ENCODE measurements at regions not wholly inside any gene's neighbourhood (a gene's known extent, or its start where the extent isn't known, plus 50 kb on each side); places are given as distances from the start of the nearest gene placed in this dataset.
"Not testable (repeated sequence)": the region's sequence is repeated elsewhere in the genome, so short reads cannot be mapped to it uniquely, and the experiment has no call there.

DNA sequence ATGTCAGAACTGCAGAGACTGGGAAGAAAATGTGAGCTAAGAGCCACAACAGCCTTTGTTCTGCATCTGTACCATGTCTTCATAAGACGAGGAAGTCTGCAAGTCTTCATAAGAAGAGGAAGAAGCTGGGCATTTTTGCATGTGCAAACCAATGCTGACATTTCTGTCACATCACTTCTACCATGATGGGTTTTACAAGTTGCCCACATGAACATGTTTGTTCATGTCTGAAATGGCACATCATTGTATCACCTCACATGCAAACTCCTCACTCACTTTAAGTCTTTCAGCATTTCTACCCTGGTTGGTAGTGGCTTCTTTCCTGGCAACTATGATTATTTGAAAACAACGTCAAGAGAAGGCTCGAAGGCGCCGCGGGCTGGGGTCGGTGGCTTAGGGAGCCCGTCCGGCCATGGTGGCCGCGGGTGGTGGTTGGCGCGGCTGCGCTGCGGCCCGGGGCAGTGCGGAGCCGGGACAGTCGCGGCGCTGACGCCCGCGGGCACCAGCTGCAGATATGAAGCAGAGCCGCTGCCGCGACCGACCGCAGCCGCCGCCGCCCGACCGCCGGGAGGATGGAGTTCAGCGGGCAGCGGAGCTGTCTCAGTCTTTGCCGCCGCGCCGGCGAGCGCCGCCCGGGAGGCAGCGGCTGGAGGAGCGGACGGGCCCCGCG lies 433.1 kb upstream of the WWC1 start:
- intact Hi-C loops (cut with DNase I); DNase-seq (ENCODE audit: low spot score): not testable (repeated sequence)

DNA sequence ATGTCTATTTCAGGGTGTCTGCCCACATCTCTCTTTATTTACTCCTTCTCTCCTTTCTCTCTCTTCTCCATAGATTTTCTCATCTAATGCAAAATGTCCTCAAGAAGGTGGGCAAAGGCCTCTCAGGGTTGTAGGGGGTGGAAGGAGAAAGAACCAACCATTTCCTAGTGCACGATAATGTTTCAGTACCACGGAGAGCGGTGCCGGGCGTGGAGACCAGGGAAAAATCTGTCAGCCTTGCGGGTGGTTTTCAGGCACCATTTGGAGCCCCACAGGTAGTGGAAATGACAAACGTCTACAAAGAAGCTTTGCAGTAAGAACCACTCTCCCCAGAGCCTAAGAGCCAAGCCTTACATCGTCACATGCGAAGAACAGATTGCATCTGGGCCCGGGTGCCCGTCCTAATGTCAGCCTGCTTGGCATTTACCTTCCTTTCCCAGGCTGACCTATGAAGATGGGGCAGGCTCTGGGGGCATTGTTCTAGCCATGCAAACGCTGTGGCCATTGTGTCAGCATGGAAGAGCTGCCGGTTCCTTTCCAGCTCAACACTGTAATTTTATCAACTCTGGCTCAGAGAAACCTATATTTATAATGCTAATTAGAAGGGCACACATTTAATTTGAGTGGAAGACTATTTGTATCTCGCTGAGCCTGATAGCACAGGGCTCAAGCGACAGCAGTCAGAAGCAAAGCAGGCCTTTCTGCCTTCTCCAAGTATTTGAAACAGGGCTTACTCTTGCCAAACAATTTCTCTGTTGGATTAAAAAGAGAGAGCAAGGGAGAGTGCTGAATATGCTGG lies 430.1 kb upstream of the WWC1 start:
- no peak for DNase-seq (ENCODE audit: low spot score)
- intact Hi-C loops (cut with DNase I) = no loop called here

- DNase-seq (ENCODE audit: low spot score) = no peak
- intact Hi-C loops (cut with DNase I) = no loop called here
These were observed 429.5 kb upstream of the WWC1 start for GRCh38 chr5:167861928-167862426.

- DNase-seq (ENCODE audit: low spot score) = no peak
- intact Hi-C loops (cut with DNase I) = no loop called here
These were observed 427.6 kb upstream of the WWC1 start for GRCh38 chr5:167863883-167864282.

DNA sequence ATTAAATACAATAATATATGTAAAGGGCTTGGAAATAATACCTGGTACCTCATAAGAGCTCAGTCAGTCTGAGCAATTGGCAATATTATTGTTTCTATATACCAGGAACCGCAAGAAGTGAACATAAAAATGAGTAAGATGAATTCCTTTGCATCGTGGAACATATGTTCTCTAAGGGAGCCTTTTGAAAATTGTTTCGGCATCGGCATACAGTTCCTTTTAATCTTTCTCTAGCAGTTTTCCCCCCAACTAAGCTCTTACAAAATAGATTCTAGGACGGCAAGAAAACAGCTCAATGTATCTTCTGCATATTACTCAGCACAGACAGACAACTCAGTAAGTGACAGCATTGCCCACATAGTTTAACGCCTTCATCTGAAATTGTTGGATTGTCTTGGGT lies 426.6 kb upstream of the WWC1 start:
- intact Hi-C loops (cut with DNase I) = no loop called here
- no peak for DNase-seq (ENCODE audit: low spot score)

DNA sequence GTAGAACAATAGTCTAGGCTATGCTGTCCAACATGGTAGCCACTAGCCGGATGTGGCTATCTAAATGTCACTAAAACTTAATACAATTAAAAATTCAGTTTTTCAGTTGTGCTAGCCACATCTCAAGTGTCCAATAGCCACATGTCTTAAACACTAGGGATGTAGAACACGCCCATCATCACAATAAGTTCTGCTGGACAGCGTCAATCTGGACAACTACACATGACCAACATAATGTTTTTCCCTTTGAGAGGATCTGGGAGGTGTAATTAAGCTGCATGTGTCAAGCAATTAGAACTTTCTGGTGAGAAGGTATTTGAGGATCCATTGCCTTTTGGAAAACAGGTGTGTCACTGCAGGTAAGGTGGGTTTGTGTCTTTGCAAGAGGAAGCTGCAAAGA lies 424.6 kb upstream of the WWC1 start:
- intact Hi-C loops (cut with DNase I) = no loop called here
- DNase-seq (ENCODE audit: low spot score) = no peak

DNA sequence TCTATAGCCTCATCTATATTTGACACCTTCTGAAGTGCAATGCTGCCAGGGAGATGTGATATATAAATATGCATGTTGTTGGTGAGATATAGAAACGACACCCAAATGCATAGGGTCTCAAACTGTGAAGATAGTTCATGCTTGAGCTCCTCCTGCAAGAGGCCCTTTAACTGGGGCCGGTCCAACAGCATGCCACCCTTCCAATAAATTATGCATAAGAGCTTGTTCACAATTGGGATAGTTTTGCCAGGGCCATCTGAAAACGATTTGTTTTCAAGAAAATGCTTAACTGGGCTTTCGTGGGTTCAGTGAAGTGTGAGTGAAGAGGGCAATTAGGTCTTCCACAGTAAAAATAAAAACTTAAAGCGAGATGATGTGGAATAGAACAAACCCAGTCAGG lies 424.2 kb upstream of the WWC1 start:
- DNase-seq (ENCODE audit: low spot score) = no peak
- intact Hi-C loops (cut with DNase I) = no loop called here

GRCh38 chr5:167869125-167869524 lies 422.3 kb upstream of the WWC1 start:
- intact Hi-C loops (cut with DNase I) = no loop called here

DNA sequence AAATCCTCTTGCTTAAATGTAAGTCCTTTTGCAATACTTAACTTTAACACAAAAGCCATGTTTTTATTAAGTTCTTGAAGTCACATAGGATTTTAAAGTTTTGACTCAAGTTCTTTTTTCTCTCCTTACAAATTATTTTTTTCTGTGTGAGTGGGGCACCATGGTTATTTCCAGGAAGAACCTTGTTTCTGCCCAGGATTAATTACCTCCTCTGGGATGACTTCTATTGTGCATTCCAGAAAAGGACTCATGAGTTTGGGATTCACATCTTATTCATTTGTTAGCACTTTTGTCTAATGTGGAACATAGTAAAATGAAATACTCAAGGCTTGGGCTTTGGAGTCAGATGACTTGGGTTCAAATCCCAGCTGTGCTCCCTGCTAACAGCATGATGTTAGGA lies 421.4 kb upstream of the WWC1 start:
- intact Hi-C loops (cut with DNase I) = no loop called here
- no peak for DNase-seq (ENCODE audit: low spot score)

More at GRCh38 chr5:167869125-167869524, 422.3 kb upstream of the WWC1 start:
- DNase-seq (ENCODE audit: low spot score) = no peak

DNA sequence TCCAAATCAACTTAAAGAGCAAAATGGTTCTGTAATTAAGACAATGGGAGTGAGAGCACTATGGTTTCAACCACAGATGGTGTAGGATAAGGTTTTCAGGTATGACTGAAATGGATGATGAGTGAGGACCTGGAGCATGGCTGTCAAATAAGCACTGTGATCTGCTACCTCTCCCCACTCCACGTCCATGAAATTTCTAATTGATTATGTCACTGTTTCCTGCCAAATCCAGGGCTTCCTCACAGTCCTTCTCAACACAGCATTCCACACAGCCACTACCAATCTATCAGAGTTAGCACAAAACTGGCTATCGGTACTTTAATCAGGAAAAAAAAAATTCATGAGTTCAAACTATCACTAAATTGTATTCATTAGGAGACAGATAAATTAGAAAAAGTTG lies 420.4 kb upstream of the WWC1 start:
- intact Hi-C loops (cut with DNase I) = no loop called here

DNA sequence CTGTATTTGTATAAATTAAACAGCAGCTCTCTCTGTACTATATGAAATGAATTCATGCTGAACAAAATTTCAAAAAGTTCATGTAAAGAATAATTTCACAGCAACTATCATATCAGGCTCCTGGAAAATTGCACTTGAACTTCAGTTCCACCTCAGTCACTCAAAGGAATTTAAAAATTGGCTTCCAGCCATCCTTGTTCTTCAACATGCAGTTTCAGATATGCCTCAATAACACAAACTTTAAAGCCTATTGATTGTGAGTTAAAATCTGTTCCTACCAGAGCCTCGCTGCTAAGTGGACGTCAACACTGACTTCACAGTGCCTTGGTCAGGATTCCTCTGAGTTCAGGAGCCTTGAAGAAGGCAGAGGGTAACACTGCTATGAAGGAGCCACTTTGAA lies 418.7 kb upstream of the WWC1 start:
- intact Hi-C loops (cut with DNase I) = no loop called here
- no peak for DNase-seq (ENCODE audit: low spot score)

More for the DNA sequence above, 420.4 kb upstream of the WWC1 start:
- DNase-seq (ENCODE audit: low spot score) = no peak

DNA sequence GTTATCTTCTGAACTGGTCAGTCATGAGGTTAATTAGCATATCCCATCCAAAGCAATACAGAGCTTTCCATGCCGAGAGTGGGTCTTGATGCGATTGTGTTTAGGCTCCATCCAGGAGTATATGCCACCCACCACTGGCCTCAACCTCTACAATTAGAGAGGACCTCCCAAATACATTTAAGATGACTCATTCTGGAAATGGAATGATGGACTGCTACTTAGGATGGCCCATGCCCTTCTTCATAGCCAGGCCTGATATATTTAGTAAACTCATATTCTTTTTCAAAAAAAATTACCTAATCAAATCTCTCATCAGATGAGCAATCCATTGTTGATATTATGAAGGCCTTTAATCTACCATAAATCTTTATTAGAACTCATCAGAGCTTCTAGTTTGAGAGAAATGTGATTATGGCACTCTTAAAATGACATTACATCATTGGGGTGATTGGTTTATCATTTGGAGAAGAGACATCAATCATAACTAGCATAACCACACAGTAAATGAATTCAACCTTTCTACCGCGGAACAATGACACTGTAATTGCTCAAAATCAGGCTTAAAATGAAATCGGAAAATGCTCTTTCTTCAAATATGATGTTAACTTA lies 414.2 kb upstream of the WWC1 start:
- intact Hi-C loops (cut with DNase I) = no loop called here

DNA sequence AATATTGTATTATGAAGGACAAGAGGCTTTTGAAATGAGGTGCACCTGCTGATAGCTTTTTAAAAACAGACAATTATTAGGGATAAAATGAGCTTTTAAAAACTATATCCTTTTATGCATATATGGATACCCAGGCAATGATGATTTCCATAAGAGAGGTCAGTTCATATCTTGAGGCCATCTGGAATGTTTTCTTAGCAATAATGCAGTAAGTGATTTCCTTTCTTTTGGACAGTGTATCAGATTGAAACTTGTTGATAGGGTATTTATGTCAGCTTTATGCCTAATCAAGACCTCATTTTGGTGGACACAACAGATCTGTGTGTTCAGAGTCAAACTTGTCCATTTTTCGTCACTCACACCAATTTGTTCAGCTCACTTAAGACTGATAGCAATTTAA lies 413.5 kb upstream of the WWC1 start:
- intact Hi-C loops (cut with DNase I) = no loop called here
- no peak for DNase-seq (ENCODE audit: low spot score)

More for the DNA sequence above, 414.2 kb upstream of the WWC1 start:
- DNase-seq (ENCODE audit: low spot score) = no peak

- intact Hi-C loops (cut with DNase I) = no loop called here
- no peak for DNase-seq (ENCODE audit: low spot score)
These were observed 411.0 kb upstream of the WWC1 start for GRCh38 chr5:167880420-167880819.

- intact Hi-C loops (cut with DNase I) = no loop called here
- DNase-seq (ENCODE audit: low spot score) = no peak
These were observed 410.4 kb upstream of the WWC1 start for GRCh38 chr5:167881041-167881440.

DNA sequence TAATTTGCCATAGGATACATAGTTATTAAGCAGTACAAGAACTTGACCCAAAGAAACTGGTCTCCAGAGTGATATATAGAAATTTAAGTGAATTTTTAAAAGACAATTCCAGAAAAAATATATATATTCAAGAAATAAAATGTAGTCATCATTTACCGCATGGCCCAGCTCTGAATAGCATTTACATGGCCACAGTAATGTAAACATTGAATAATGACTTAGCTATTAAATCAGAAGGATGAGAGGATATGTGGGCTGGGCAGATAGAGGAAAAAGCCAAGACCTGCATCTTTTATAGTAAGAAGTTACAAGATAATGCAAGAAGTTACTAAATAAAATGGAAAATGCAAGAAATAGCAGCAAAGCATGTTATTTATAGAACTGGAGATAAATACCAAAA lies 405.2 kb upstream of the WWC1 start:
- no peak for DNase-seq (ENCODE audit: low spot score)
- intact Hi-C loops (cut with DNase I) = no loop called here

- intact Hi-C loops (cut with DNase I) = no loop called here
These were observed 403.1 kb upstream of the WWC1 start for GRCh38 chr5:167888393-167888792.

GRCh38 chr5:167889276-167889675 lies 402.2 kb upstream of the WWC1 start:
- DNase-seq (ENCODE audit: low spot score) = no peak
- intact Hi-C loops (cut with DNase I) = no loop called here

More at GRCh38 chr5:167888393-167888792, 403.1 kb upstream of the WWC1 start:
- no peak for DNase-seq (ENCODE audit: low spot score)

DNA sequence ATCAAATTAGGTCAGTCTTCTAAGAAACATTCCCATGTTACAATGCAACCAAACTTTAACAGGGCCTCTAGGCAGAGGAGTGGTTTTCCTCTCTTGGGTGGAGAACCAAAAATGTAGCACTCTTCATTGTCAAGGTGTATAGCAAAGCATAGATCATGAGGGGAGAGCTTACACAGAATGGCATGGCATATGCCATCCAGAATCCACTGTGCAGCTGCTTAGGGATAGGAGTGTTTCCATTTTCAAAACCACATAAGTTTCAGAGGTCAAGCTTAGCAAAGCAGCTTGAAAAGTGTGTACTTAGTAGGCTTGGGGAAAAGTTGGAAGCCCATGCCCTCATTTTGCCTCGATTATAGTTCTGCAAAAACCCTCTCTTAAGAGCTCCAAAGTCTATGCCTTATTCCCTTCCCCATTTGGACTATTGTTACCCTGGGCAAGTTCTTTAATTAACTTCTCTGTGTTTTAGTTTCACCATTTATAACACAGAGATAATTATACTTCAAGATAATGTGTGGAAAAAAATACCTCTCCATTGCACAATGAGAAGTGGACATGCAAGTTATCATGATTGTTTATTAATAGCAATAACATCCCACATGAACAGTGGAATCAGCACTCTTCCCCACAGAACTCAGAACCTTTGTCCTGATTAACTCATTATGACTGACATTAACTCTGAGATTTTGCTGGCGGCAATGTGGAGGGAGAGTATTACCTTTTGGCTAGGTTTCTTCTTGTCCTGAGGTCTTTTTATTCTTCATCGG lies 398.9 kb upstream of the WWC1 start:
- intact Hi-C loops (cut with DNase I) = no loop called here
- no peak for DNase-seq (ENCODE audit: low spot score)

- intact Hi-C loops (cut with DNase I) = no loop called here
- DNase-seq (ENCODE audit: low spot score) = no peak
These were observed 398.2 kb upstream of the WWC1 start for GRCh38 chr5:167893271-167893670.

Measured in cardiac septum (tissue), 1 donor.